ENCODE measurements at regions not wholly inside any gene's neighbourhood (a gene's known extent, or its start where the extent isn't known, plus 50 kb on each side); places are given as distances from the start of the nearest gene placed in this dataset.

- TF ChIP-seq CTCF (conservative IDR thresholded peaks at IDR 0.05; ENCODE audit: low read depth, low read length) (no peak), MAFK (IDR thresholded peaks at IDR 0.05; ENCODE audit: low read depth, low read length) (no peak), USF2 (IDR thresholded peaks at IDR 0.05; ENCODE audit: low read depth, low read length) (no peak), RAD21 (IDR thresholded peaks at IDR 0.05; ENCODE audit: low read length) (no peak), CEBPB (IDR thresholded peaks at IDR 0.05; ENCODE audit: low read depth, low read length) (no peak)
Measured at GRCh38 chr14:97731800-97732199, 934.6 kb downstream of the VRK1 start.

All from IMR-90 (cell line).